Stimulated activated naive CD8-positive, alpha-beta T cell treated with anti-CD3 and anti-CD28 coated beads, Interleukin-15, Interleukin-2, amounts not matched to agents 100 ng/mL and 50 ng/mL, for 24 hours (primary cell): ENCODE measurements at regions not wholly inside any gene's neighbourhood (a gene's known extent, or its start where the extent isn't known, plus 50 kb on each side); places are given as distances from the start of the nearest gene placed in this dataset.

Experiments used
- H3K27ac Mint-ChIP-seq: one replicate; pipeline ENCODE4 v1.8.0; 2021; ENCODE audit warnings: mild to moderate bottlenecking, mixed read lengths
- H3K27me3 Mint-ChIP-seq: one replicate; pipeline ENCODE4 v1.8.0; 2021; ENCODE audit warnings: mixed read lengths
- H3K36me3 Mint-ChIP-seq: one replicate; pipeline ENCODE4 v1.8.0; 2021; ENCODE audit warnings: low read depth, mixed read lengths
- H3K4me1 Mint-ChIP-seq: one replicate; pipeline ENCODE4 v1.8.0; 2021; ENCODE audit warnings: low read depth, mixed read lengths
- H3K4me3 Mint-ChIP-seq: one replicate; pipeline ENCODE4 v1.8.0; 2021; ENCODE audit warnings: mild to moderate bottlenecking, mixed read lengths
- H3K9me3 Mint-ChIP-seq: one replicate; pipeline ENCODE4 v1.8.0; 2021; ENCODE audit warnings: mixed read lengths

DNA sequence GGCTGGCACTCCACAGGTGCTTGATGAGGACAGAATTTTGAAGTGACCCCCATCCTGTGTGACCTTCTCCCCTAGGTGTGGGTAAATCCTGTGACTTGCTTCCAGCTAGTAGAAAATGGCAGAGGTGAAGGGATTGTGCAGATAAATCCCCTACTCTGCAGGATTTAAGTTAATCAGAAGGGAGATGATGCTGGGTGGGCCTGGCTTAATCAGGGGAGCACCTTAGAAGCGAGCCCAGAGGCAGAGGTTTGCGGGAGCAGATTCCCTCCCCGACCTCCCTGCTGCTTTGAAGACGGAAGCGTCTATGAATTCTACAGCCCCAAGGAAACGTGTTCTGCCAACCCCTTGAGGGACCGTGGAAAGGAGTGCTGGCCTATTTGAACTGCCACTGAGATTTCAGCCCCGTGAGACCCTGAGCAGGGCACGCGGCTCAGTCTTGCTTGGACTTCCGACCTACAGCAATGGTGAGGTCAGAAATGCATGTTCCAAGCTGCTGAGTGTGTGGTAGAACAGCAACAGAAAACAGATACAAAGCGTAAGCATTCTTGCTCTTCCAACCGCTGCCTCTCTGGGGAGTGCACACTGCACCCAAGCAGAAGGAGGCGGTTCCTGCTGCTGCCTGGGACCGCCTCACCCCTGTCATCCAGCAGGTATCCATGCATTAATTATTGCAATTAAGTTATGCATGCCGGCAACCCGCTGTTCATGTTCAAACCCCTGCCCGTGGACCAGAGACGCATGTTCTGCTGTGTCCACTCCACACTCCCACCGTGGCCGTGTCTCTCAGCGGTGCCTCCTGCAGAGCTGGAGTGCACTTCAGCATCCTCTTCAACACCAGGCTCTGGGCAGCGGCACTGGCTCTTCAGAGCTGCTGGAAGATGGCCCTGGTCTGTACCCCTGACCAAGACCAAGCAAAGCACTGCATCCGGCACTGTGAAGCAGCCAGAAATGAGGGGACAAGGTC, 54.6 kb upstream of the RXRA start:
- Mint-ChIP-seq H3K9me3 (no peaks in the 10 kb centered on the region), H3K4me3 (no peak overlapping the region), H3K27me3 (peaks cover 7% of the 10 kb centered on the region), H3K4me1 (peaks cover 7% of the 10 kb centered on the region), H3K36me3 (no peaks in the 10 kb centered on the region), H3K27ac (no peak overlapping the region)

- Mint-ChIP-seq H3K36me3 (no peaks in the 10 kb centered on the region), H3K9me3 (no peaks in the 10 kb centered on the region), H3K4me3 (no peak overlapping the region), H3K4me1 (peaks cover 13% of the 10 kb centered on the region), H3K27ac (no peak overlapping the region), H3K27me3 (peaks cover 9% of the 10 kb centered on the region)
These were observed 53.8 kb upstream of the RXRA start for GRCh38 chr9:134272302-134273023.

DNA sequence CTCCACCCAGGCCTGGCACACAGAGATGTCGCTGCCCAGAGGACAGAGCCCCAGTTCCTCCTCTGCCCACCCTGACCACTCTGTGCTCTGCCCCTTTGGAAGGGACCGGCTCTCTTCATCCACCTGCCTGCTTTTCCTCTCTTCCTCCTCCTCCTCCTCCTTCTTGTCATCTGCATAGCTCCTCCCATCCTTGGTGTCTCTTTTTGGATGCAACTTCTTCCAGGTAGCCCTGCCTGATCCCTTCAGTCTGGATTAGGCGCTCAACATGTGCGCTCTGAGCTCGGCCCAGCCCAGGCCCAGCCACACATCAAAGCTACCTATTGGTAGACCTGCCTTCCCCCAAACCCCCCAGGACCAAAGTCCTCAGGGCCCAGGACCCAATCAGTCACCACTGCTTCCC, 52.6 kb upstream of the RXRA start:
- H3K4me3 Mint-ChIP-seq = no peak overlapping the region
- peaks cover 6% of the 10 kb centered on the region for H3K4me1 Mint-ChIP-seq
- no peak overlapping the region for H3K27ac Mint-ChIP-seq
- no peaks in the 10 kb centered on the region for H3K36me3 Mint-ChIP-seq
- H3K27me3 Mint-ChIP-seq = peaks cover 9% of the 10 kb centered on the region
- H3K9me3 Mint-ChIP-seq = no peaks in the 10 kb centered on the region

DNA sequence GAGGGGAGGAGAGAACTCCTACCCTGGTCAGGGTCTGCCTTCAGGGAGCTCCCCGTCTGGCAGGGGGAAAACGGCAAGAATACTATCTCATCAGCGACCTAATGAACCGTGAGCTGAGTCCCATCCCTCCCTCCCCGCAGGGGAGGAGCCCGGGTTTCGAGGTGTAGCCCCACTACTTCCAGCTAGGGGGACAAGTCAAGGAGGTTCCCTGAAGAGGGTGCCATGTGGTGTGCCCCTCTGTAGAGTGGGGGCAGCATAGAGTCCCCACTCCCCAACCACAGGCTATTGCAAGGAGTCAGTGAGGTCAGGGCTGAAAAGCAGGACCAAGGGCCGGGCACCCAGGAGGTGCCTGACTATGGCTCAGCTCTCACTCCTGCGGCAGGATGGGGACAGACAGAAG, 50.9 kb upstream of the RXRA start:
- Mint-ChIP-seq H3K27me3 (peaks cover 9% of the 10 kb centered on the region), H3K36me3 (no peaks in the 10 kb centered on the region), H3K4me3 (no peak overlapping the region), H3K4me1 (peaks cover 5% of the 10 kb centered on the region), H3K27ac (no peak overlapping the region), H3K9me3 (no peaks in the 10 kb centered on the region)

DNA sequence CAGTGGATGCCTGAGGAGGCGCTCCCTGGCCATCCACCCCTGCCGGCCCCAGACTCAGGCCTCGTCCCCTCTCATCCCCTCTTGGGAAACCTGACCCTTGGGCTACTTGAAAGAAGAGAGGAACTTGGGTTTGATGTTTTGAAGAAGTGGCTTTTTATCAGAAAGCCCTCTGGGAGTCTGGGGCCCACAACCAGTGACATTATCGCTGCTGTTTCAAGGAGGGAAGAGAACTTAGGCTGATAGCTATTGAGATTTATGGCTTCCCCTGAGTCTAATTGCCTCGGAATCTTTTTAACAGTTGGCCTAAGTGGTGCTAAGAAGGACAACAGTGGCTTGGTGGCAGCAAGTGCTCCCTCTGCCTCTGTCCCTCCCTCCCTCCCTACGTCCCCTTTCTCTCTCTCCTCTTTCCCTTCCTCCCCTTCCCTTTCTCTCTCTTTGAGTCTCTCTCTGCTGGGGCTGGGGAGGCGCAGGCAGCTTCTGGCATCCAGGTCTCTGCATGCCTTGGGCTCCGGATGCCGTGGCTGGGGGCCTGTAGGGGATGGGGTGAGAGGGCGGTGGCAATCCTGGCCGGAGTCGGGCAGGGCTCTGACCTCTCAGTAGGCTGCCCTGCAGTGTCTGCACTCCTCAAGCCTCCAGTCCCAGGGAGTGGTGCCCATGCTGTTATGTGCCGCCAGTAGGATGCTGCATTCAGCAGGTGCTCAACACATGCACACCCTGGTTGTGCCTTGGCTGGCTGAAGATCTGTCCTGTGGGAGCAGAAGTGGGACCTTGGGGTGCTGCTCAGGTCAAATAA, 49.6 kb upstream of the RXRA start:
- Mint-ChIP-seq H3K4me1 (peaks cover 5% of the 10 kb centered on the region), H3K4me3 (no peak overlapping the region), H3K27ac (no peak overlapping the region), H3K27me3 (peaks cover 9% of the 10 kb centered on the region), H3K36me3 (no peaks in the 10 kb centered on the region), H3K9me3 (no peaks in the 10 kb centered on the region)
